ENCODE measurements at regions not wholly inside any gene's neighbourhood (a gene's known extent, or its start where the extent isn't known, plus 50 kb on each side); places are given as distances from the start of the nearest gene placed in this dataset.

DNA sequence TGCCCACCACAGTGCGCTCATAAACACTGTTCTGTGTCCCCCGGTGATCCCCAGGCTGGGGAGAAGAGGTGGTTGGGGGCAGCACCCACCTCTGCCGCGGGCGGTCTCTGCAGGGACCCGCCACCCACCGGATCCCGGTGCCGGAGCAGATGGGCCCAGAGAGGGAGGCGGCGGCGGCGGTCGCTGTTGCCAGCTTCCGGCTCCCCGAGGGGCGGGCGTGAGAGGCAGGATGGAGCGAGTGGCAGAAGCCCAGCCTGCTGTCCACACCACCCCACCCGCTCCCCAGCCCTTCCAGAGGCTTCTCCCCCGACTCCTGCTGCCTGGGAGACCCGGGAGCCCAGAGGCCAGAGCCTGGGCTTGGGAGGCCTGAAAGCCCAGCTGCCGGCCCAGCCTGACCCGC, 142.6 kb upstream of the CIBAR2 start:
- no peak overlapping the region for H3K4me3 Mint-ChIP-seq
- H3K36me3 Mint-ChIP-seq (ENCODE audit: low read depth): no peaks in the 10 kb centered on the region
- POLR2A ChIA-PET: no interaction called here
- no peak overlapping the region for H3K27ac Mint-ChIP-seq
- ATAC-seq: no peak
- H3K4me1 Mint-ChIP-seq (ENCODE audit: low read depth): peaks cover 23% of the 10 kb centered on the region
- CTCF ChIA-PET: no interaction called here
- H3K9me3 Mint-ChIP-seq (ENCODE audit: insufficient read depth): no peaks in the 10 kb centered on the region
- DNase-seq: no peak
- peaks cover 12% of the 10 kb centered on the region for H3K27me3 Mint-ChIP-seq (ENCODE audit: low read depth)

DNA sequence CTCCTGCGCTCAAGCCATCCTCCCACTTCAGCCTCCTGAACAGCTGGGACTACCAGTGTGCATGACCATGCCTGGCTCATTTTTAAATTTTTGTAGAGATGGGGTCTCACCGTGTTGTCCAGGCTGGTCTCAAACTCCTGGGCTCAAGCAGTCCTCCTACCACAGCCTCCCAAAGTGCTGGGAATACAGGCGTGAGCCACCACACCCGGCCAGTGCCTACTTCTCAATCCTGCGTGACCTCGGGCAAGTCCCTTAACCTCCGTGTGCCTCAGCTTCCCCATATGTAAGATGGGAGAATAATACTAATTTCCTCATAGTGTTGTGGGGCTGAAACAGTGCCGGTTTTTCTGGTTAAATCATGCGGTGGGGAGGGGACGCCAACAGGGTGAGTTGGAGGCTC, 143.5 kb upstream of the CIBAR2 start:
- DNase-seq: no peak
- Mint-ChIP-seq H3K27me3 (ENCODE audit: low read depth) (peaks cover 12% of the 10 kb centered on the region), H3K36me3 (ENCODE audit: low read depth) (no peaks in the 10 kb centered on the region), H3K4me3 (no peak overlapping the region), H3K9me3 (ENCODE audit: insufficient read depth) (no peaks in the 10 kb centered on the region), H3K4me1 (ENCODE audit: low read depth) (peaks cover 23% of the 10 kb centered on the region), H3K27ac (no peak overlapping the region)
- CTCF ChIA-PET: interaction anchor here (1.0 kb wide), 1 partner anchor 10 kb away, joined by 3 read pairs; no protein-coding TSS in a partner anchor
- ATAC-seq: no peak
- POLR2A ChIA-PET: no interaction called here

DNA sequence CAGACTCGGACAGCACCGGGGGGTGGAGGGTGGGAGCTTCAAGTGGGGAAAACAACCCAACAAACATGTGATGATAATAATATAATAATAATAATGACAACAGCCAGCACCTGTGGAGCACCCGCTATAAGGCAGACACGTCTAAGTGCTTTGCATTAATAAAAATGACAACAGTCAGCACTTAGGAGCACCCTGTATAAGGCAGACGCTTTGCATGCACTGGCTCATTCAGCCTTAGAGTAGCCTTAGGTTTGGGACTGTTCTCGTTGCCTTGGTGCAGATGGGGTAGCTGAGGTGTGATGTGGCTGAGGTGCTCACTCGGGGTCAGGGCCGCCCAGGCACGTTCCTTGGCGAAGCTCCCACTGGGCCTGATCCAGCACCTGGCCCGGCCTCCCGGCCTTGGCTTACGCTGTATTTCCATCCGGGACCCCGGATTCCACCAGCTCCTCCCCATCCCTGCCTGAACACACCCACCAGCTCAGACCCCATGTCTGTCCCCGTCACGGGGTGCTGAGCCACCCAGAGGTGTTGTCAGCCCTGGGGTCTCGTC, 144.0 kb upstream of the CIBAR2 start:
- ChIA-PET CTCF (interaction anchor here (1.0 kb wide), 1 partner anchor 11 kb away, joined by 3 read pairs; no protein-coding TSS in a partner anchor), POLR2A (no interaction called here)
- ATAC-seq: no peak
- DNase-seq: no peak
- Mint-ChIP-seq H3K4me1 (ENCODE audit: low read depth) (peaks cover 23% of the 10 kb centered on the region), H3K4me3 (no peak overlapping the region), H3K27ac (no peak overlapping the region), H3K27me3 (ENCODE audit: low read depth) (peaks cover 16% of the 10 kb centered on the region), H3K9me3 (ENCODE audit: insufficient read depth) (no peaks in the 10 kb centered on the region), H3K36me3 (ENCODE audit: low read depth) (no peaks in the 10 kb centered on the region)

DNA sequence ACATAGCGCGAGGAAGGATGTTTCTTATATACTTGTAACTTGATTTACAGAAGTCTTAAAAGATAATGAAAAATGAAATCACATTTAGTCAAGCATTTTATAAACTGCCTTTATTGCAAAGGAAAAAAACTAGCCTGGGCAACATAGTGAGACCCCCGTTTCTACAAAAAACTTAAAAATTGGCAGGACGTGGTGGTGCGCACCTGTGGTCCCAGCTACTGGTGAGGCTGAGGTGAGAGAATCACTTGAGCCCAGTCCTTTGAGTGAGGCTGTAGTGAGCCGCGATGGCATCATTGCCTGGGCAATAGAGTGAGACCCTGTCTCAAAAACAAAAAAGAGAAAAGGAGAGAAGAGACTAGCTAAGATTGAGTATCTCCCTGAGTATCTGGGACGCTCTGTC, 145.2 kb upstream of the CIBAR2 start:
- peaks cover 19% of the 10 kb centered on the region for H3K4me1 Mint-ChIP-seq (ENCODE audit: low read depth)
- DNase-seq: no peak
- H3K27ac Mint-ChIP-seq: no peak overlapping the region
- H3K4me3 Mint-ChIP-seq: no peak overlapping the region
- ChIA-PET POLR2A (interaction anchor here (0.6 kb wide), 1 partner anchor 422 kb away, joined by 3 read pairs; no protein-coding TSS in a partner anchor), CTCF (interaction anchor here (1.4 to 3.7 kb wide), 2 partner anchors 12 to 17 kb away, joined by 8 read pairs; no protein-coding TSS in a partner anchor)
- ATAC-seq: no peak
- no peaks in the 10 kb centered on the region for H3K36me3 Mint-ChIP-seq (ENCODE audit: low read depth)
- peaks cover 22% of the 10 kb centered on the region for H3K27me3 Mint-ChIP-seq (ENCODE audit: low read depth)
- no peaks in the 10 kb centered on the region for H3K9me3 Mint-ChIP-seq (ENCODE audit: insufficient read depth)

DNA sequence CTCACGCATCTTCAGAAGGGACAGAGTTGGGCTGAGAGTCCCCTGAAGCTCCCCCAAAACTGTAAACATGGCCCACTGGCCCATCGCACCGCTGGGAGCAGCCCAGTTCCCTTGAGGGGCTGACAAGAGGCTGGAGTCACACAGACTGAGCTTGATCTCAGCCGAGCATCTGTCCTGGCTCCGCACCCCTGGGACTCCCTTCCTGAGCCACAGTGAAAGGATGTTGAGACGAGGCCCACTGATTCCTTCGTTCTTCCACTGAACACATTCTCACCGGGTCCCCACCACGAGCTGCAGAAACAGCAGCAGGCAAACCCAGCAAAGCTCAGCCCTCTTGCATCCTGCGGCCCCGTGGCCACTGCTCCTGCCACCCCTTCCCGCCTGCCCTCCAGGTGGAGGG, 145.9 kb upstream of the CIBAR2 start:
- ATAC-seq (no peak), DNase-seq (no peak)
- H3K4me1 Mint-ChIP-seq (ENCODE audit: low read depth): peaks cover 15% of the 10 kb centered on the region
- no peaks in the 10 kb centered on the region for H3K36me3 Mint-ChIP-seq (ENCODE audit: low read depth)
- H3K27me3 Mint-ChIP-seq (ENCODE audit: low read depth): peaks cover 27% of the 10 kb centered on the region
- H3K4me3 Mint-ChIP-seq: no peak overlapping the region
- CTCF ChIA-PET: interaction anchor here (1.4 to 3.7 kb wide), 2 partner anchors 13 to 17 kb away, joined by 8 read pairs; no protein-coding TSS in a partner anchor
- H3K9me3 Mint-ChIP-seq (ENCODE audit: insufficient read depth): no peaks in the 10 kb centered on the region
- no peak overlapping the region for H3K27ac Mint-ChIP-seq
- POLR2A ChIA-PET: interaction anchor here (0.6 kb wide), 1 partner anchor 422 kb away, joined by 3 read pairs; no protein-coding TSS in a partner anchor

DNA sequence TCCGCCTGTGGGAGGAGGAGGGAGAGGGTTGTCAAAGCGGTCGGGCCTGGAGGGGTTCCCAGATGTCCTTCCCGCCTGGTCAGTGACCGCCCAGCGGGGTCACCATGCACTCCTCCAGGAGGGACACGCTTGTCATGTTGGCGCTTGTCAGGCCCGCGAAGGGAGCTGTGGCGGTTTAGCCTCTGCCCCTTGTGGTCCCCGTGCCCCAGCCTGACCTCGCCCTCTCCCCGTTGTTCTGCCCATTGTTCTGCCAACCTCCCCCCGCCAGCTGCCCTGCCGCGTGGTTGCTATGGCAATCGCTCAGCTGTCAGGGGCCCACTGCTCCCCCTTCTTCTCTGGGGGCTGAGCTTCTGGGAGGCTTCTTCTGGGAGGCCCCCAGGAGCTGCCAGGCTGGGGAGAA, 146.4 kb upstream of the CIBAR2 start:
- ChIA-PET POLR2A (no interaction called here), CTCF (interaction anchor here (0.7 to 3.7 kb wide), 2 partner anchors 9 to 13 kb away, joined by 3 to 8 read pairs; no protein-coding TSS in a partner anchor)
- no peak overlapping the region for H3K4me3 Mint-ChIP-seq
- no peak overlapping the region for H3K27ac Mint-ChIP-seq
- H3K4me1 Mint-ChIP-seq (ENCODE audit: low read depth): peaks cover 10% of the 10 kb centered on the region
- DNase-seq (no peak), ATAC-seq (no peak)
- peaks cover 30% of the 10 kb centered on the region for H3K27me3 Mint-ChIP-seq (ENCODE audit: low read depth)
- no peaks in the 10 kb centered on the region for H3K9me3 Mint-ChIP-seq (ENCODE audit: insufficient read depth)
- no peaks in the 10 kb centered on the region for H3K36me3 Mint-ChIP-seq (ENCODE audit: low read depth)

DNA sequence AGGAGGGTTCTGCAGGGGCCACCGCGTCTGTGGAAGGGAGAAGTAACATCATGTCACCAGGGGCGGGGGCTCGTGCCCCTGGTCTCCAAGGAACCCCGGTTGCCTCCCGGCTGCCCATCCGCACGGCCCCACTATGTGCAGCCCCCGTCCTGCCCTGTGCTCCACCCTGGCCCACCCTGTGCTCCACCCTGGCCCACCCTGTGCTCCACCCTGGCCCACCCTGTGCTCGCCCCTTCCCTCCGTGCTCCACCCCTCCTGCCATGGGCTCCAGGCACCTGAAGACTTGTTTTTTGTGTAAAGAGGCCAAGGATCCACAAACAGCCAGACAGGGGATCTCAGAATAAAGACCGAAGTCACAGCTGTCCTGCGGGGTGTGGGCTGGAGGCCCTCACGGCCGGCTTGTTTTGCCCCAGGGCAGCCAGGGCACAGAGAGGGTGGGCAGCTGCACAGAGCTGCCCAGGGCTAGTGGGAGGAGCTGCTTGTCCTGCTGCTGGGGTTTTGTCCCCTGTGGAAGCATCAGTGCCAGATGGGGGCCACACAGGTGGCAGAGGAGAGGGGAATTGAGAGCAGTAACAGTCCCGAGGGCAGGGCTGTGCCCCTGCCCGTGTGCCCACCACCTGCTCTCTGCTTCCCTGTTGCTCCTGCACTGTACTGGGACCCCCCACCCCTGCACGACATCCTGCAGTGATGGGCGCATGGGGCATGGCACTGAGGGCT, 147.0 kb upstream of the CIBAR2 start:
- peaks cover 30% of the 10 kb centered on the region for H3K27me3 Mint-ChIP-seq (ENCODE audit: low read depth)
- H3K9me3 Mint-ChIP-seq (ENCODE audit: insufficient read depth): no peaks in the 10 kb centered on the region
- ATAC-seq (no peak), DNase-seq (no peak)
- peaks cover 6% of the 10 kb centered on the region for H3K4me1 Mint-ChIP-seq (ENCODE audit: low read depth)
- H3K4me3 Mint-ChIP-seq: no peak overlapping the region
- no peaks in the 10 kb centered on the region for H3K36me3 Mint-ChIP-seq (ENCODE audit: low read depth)
- ChIA-PET POLR2A (no interaction called here), CTCF (interaction anchor here (0.7 to 3.7 kb wide), 2 partner anchors 9 to 14 kb away, joined by 3 to 8 read pairs; no protein-coding TSS in a partner anchor)
- H3K27ac Mint-ChIP-seq: no peak overlapping the region

DNA sequence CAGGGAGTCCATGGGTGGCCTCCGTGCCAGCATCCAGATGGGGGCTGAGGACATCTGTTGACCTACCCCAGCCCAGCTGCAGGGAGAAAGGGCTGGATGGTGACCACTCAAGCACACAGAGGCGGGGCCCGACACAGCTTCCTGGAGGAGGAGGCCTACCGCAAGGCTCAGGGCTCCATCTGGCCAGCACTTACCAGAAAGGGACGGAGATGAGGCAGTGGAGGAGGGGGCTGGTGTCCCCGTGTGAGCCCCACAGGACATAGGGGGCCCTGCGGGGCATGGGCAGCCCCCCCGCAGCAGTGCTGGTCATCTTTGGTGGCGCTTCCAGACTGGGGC, 147.5 kb upstream of the CIBAR2 start:
- ChIA-PET CTCF (interaction anchor here (3.7 kb wide), 1 partner anchor 14 kb away, joined by 8 read pairs; no protein-coding TSS in a partner anchor), POLR2A (no interaction called here)
- H3K4me3 Mint-ChIP-seq: no peak overlapping the region
- ATAC-seq (no peak), DNase-seq (no peak)
- H3K9me3 Mint-ChIP-seq (ENCODE audit: insufficient read depth): no peaks in the 10 kb centered on the region
- H3K27me3 Mint-ChIP-seq (ENCODE audit: low read depth): peaks cover 30% of the 10 kb centered on the region
- no peaks in the 10 kb centered on the region for H3K36me3 Mint-ChIP-seq (ENCODE audit: low read depth)
- peaks cover 6% of the 10 kb centered on the region for H3K4me1 Mint-ChIP-seq (ENCODE audit: low read depth)
- no peak overlapping the region for H3K27ac Mint-ChIP-seq

DNA sequence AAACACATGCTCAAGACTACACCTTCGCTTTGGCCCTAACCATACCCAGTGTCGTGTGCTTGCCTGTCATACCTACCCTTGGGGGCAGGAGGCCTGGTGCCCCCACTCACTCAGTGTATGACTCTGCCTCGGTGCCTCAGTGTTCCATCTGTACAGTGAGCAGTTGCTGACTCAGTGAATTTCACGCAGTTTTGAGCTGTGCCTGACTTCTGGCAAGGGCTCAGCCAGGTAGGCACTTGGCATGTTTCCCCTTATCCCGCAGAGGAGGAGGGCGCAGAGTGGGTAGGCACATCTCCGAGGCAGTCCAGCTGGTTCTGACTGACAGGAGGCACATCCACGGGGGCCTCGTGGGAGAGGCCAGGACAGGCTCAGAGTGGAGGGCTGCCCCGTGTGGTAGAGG, 148.9 kb upstream of the CIBAR2 start:
- DNase-seq (no peak), ATAC-seq (no peak)
- ChIA-PET POLR2A (no interaction called here), CTCF (interaction anchor here (4.1 kb wide), 1 partner anchor 8 kb away, joined by 28 read pairs; no protein-coding TSS in a partner anchor)
- Mint-ChIP-seq H3K4me1 (ENCODE audit: low read depth) (peaks cover 6% of the 10 kb centered on the region), H3K27me3 (ENCODE audit: low read depth) (peaks cover 30% of the 10 kb centered on the region), H3K4me3 (no peak overlapping the region), H3K27ac (no peak overlapping the region), H3K36me3 (ENCODE audit: low read depth) (no peaks in the 10 kb centered on the region), H3K9me3 (ENCODE audit: insufficient read depth) (no peaks in the 10 kb centered on the region)

DNA sequence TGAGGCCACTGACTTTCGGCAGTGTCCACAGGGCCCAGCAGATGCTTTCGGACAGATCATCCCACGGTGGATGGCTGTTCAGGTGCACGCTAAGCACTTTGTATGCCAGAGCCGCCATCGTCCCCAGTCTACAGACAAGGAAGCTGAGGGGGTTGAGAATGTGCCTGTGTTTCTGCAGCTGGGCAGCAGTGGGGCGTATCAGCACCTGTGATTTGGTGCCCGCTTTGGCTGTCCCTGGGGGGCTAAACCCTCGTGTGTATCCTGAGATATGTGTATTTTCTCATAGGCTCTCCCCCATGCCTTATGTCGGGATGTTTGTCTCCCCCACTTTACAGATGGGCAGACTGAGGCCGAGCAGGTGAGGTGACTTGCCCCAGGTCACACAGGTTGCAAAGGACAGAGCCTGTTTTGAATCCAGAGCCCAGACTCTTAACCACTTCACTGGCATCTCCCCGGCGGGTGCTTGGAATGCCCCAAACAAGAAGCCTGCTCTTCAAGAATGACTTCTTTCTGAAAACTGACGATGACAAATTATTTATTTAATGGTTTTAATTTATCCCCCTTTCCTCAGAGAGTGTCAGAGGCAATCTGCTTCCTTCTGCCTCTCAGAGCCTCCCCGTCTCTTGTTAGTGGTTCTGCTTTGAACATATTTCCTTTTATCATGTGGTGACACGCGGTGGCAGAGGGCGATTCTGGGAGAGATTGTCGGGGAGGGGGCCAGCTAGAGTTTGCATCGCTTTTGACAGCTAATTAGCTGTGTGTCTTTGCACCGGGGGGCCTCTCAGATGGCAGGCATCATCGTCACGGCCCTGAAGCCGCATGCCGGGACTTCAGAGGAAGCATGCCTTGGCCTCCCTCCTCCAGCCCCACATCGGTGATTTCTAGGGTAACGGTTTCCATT, 149.6 kb upstream of the CIBAR2 start:
- H3K4me1 Mint-ChIP-seq (ENCODE audit: low read depth): peaks cover 6% of the 10 kb centered on the region
- H3K27me3 Mint-ChIP-seq (ENCODE audit: low read depth): peaks cover 28% of the 10 kb centered on the region
- ChIA-PET CTCF (interaction anchor here (1.2 to 4.1 kb wide), 2 partner anchors 9 to 35 kb away, joined by 3 to 28 read pairs; no protein-coding TSS in a partner anchor), POLR2A (no interaction called here)
- no peaks in the 10 kb centered on the region for H3K36me3 Mint-ChIP-seq (ENCODE audit: low read depth)
- DNase-seq (no peak), ATAC-seq (no peak)
- H3K27ac Mint-ChIP-seq: no peak overlapping the region
- H3K9me3 Mint-ChIP-seq (ENCODE audit: insufficient read depth): no peaks in the 10 kb centered on the region
- no peak overlapping the region for H3K4me3 Mint-ChIP-seq

DNA sequence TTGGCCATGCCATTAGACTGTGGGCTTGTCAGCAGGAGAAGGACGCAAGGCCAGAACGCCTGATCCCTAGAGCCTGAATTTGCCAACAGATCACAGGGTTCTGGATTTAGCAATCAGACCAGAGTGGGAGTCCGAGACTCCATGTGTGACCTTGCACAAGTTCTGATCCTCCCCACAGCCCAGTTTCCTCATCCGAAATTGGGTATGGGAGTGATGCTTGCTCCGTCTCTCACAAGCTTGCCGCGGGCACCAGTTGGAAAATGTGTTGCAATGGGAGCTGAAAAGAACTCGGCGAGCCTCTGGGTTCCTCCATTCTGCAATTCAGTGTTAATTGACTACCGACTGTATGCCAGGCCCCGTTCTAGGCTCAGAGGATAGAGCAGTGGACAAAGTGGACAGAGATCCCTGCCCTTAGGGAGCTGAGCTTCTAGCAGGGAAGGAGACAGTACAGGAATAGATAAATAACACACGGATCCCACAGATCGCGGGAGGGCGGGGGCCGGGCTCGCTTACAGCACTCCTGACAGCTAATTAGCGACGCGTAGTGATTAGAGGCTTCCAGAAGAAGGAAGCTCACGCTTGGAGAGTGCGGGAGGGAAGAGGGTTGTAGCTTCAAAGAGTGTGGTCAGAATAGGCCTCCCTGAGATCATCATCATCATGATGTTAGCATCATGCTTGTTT, 150.4 kb upstream of the CIBAR2 start:
- no peak for DNase-seq
- Mint-ChIP-seq H3K4me1 (ENCODE audit: low read depth) (peaks cover 6% of the 10 kb centered on the region), H3K36me3 (ENCODE audit: low read depth) (no peaks in the 10 kb centered on the region), H3K27me3 (ENCODE audit: low read depth) (peaks cover 25% of the 10 kb centered on the region), H3K9me3 (ENCODE audit: insufficient read depth) (no peaks in the 10 kb centered on the region), H3K27ac (no peak overlapping the region), H3K4me3 (no peak overlapping the region)
- ChIA-PET CTCF (interaction anchor here (1.2 to 4.1 kb wide), 2 partner anchors 10 to 34 kb away, joined by 3 to 28 read pairs; no protein-coding TSS in a partner anchor), POLR2A (no interaction called here)
- ATAC-seq: no peak
